Epithelial cell of proximal tubule (primary cell): ENCODE measurements at regions not wholly inside any gene's neighbourhood (a gene's known extent, or its start where the extent isn't known, plus 50 kb on each side); places are given as distances from the start of the nearest gene placed in this dataset.
"Not testable (repeated sequence)": the region's sequence is repeated elsewhere in the genome, so short reads cannot be mapped to it uniquely, and the experiment has no call there.

Experiments used
- DNase-seq: peaks from one replicate; pipeline ENCODE4 v3.0.0-alpha.2; 2011; ENCODE audit warnings: low read depth
- H3K4me3 ChIP-seq: 2 replicates; pipeline ENCODE4 v1.5.1; 2011; ENCODE audit warnings: low read depth, mild to moderate bottlenecking, low read length
- TF ChIP-seq, protein P1 (sequence below): conservative IDR thresholded peaks from 2 replicates; pipeline ENCODE4 v1.5.1; 2012; ENCODE audit warnings: low read depth, mild to moderate bottlenecking, low read length

DNA sequence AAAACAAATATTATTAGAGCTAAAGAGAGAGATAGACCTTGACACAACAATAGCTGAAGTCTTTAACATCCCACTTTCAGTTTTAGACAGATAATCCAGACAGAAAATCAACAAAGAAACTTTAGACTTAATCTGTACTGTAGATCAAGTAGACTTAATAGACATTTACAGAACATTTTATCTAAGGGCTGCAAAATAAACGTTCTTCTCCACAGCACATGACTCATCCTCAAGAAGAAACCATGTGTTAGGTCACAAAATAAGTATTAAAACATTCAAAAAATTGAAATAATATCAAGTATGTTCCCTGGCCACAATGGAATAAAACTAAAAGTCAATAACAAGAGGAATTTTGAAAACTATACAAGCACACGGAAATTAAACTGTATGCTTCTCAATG, 1510.3 kb upstream of the PCDH10 start:
- TF ChIP-seq, protein P1, sequence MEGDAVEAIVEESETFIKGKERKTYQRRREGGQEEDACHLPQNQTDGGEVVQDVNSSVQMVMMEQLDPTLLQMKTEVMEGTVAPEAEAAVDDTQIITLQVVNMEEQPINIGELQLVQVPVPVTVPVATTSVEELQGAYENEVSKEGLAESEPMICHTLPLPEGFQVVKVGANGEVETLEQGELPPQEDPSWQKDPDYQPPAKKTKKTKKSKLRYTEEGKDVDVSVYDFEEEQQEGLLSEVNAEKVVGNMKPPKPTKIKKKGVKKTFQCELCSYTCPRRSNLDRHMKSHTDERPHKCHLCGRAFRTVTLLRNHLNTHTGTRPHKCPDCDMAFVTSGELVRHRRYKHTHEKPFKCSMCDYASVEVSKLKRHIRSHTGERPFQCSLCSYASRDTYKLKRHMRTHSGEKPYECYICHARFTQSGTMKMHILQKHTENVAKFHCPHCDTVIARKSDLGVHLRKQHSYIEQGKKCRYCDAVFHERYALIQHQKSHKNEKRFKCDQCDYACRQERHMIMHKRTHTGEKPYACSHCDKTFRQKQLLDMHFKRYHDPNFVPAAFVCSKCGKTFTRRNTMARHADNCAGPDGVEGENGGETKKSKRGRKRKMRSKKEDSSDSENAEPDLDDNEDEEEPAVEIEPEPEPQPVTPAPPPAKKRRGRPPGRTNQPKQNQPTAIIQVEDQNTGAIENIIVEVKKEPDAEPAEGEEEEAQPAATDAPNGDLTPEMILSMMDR, result no peak
- no peak for DNase-seq
- H3K4me3 ChIP-seq, result no peak overlapping the region

DNA sequence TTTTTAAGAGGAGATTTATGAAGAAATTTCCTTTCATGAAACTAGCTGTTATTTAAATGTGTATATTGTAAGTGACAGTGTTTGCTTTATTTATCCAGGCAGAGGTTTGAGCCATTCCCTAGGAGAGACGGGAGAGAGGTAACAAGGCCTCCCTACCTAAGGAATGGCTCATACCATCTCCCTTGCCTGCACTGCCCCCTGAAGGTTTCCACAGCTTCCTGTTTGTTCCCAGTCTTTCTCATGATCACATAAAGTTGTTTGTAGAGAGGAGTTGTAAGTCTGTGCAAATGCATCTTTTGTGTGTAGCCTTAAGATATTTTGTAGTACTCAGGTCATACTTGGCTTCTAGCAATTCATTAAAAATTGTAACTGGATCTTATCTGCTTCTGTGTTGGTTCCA, 1504.5 kb upstream of the PCDH10 start:
- TF ChIP-seq, protein P1, result peak; percentile 91
- peak; percentile 16 for DNase-seq
- no peak overlapping the region for H3K4me3 ChIP-seq

DNA sequence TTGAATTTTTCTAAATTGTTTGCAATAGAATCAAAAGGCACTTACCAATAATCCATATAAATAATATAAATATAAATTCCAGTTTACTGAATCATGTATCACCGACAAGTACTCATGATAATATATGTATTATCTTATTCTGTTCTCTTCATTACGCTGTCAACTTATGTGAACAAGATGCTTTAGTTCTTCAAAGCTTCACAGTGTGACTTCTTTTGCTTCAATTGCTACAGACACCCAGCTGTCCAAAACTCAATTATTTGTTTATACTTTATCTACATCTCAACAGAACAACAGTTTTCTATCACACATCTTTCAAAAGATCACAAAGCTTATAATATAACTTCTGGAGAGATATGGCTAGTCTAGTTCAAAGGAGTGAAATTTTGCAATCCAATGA, 1499.9 kb upstream of the PCDH10 start:
- DNase-seq, result no peak
- H3K4me3 ChIP-seq, result no peak overlapping the region
- TF ChIP-seq, protein P1, result no peak

DNA sequence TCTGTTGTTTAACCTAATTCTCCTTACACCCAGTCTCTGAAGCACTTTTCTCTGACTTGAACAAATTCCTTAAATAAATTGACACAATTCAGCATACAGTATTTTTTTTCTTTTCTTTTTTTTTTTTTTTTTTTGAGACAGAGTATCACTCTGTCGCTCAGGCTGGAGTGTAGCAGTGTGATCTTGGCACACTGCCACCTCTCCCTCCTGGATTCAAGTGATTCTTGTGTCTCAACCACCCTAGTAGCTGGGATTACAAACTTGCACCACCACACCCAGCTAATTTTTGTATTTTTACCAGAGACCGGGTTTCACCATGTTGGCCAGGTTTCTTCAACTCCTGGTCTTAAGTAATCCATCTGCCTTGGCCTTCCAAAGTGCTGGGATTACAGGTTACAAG, 1498.1 kb upstream of the PCDH10 start:
- no peak for DNase-seq
- TF ChIP-seq, protein P1, result no peak

DNA sequence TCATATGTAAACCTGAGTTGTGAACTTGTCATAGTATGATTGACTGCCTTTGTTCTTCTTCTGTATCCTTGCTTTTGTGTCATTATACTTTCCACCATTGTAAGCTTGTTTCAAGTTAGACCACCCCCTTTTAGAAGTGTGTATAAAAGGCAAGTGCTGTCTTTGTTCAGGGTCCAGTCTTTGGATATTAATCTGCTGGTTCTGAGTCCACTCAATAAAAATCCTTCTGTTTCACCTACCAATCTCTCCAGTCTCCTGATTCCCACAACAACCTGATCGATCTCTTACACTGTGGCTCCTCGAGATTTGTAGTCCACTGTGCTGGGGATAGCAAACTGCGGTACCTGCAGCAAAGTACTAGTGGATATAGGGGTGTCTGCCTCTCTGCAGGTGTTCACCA, 1465.8 kb upstream of the PCDH10 start:
- H3K4me3 ChIP-seq, DNase-seq: not testable (repeated sequence)

More for the DNA sequence above, 1498.1 kb upstream of the PCDH10 start:
- no peak overlapping the region for H3K4me3 ChIP-seq

DNA sequence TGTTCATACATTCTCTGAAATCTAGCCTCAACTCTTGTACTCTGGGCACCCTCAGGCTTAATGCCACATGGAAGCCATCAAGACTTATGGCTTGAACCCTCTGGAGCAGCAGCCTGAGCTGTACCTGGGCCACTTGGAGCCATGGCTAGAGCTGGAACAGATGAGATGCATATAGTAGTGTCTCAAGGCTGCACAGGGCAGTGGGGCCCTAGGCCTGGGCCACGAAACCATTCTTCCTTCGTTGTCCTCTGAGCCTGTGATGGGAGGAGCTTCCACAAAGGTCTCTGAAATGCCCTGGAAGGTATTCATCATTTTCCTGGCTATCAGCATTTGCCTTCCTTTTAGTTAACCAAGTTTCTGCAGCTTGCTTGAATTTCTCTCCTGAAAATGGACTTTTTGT, 1427.2 kb upstream of the PCDH10 start:
- TF ChIP-seq, protein P1, result no peak
- no peak for DNase-seq
- H3K4me3 ChIP-seq, result no peak overlapping the region

DNA sequence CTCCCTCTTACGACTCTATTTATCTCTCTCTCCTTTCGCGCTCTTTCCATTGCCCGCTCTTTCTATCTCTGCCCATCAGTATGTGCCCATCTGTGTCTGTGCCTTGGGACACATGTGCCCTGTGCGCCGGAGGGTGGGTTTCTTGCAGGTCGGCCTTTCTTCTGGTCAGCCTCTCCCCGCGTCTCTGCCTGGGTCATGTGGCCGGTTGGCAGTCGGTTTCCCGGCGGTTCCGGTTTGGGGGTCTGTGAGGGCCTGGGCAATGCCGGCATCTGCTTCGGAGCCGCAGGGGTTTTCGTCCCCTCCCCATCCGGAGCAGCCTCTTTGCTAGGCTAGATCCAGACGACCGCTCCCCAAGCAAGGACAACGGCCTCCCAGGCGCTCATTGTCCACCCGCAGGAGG, 1426.0 kb upstream of the PCDH10 start:
- not testable (repeated sequence) for DNase-seq, H3K4me3 ChIP-seq

DNA sequence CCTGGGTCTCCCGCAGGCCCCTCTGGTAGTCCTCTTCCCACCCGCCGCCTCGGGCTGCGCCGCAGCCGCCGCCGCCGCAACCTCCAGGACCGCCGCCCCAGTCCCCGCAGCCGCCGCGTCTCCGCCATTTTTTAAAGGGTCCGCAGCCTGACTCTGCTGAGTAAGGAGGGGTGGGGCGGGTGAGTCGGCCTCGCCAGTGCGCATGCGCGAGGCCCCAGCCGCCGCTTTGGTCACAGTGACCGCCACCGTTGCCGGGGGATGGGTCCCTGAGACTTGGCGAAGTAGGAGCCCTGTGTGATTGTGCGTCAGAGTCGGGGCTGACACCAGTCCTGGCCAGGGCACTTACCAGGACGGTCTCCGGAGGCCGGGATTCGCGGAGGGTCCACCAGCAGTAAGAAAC, 1424.2 kb upstream of the PCDH10 start:
- DNase-seq, result not testable (repeated sequence)
- peak overlapping the region; percentile 30 for H3K4me3 ChIP-seq

DNA sequence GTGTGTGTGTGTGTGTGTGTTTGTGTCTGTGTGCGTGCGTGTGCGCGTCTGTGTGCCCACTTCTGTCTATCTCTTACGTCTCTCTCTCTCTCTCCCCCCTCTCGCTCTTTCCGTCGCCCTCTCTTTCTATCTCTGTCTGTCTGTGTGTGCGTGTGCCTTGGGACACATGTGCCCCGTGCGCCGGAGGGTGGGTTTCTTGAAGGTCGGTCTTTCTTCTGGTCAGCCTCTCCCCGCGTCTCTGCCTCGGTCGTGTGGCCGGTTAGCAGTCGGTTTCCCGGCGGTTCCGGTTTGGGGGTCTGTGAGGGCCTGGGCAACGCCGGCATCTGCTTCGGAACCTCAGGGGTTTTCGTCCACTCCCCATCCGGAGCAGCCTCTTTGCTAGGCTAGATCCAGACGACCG, 1423.6 kb upstream of the PCDH10 start:
- H3K4me3 ChIP-seq, DNase-seq: not testable (repeated sequence)

DNA sequence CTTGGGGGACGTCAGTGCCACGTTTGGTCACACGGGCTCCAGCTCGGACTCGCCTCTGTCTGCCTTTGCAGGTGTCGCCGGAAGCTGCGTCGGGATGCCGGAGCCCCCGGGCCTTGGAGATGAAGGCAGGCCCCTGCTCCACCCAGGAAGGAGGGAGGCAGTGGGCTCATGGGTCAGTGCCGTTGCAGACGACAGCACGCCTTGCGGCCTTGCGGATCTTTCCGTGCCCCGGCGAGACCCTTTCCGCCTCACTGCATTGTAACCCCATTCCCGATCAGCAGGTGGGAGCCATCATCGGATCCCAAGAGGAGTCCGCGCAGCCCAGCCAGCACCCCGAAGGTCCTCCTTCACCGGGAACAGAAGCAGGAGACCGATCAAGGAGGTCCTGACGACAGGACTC, 1422.2 kb upstream of the PCDH10 start:
- DNase-seq, H3K4me3 ChIP-seq: not testable (repeated sequence)

DNA sequence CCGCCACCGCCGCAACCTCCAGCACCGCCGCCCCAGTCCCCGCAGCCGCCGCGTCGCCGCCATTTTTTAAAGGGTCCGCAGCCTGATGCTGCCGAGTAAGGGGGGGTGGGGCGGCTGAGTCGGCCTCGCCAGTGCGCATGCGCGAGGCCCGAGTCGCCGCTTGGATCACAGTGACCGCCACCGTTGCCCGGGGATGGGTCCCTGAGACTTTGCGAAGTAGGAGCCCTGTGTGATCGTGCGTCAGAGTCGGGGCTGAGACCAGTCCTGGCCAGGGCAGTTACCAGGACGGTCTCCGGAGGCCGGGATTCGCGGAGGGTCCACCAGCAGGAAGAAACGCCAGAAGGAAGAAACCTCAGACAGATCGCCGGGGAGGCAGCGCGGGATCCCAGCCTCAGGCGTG, 1421.7 kb upstream of the PCDH10 start:
- not testable (repeated sequence) for H3K4me3 ChIP-seq, DNase-seq

DNA sequence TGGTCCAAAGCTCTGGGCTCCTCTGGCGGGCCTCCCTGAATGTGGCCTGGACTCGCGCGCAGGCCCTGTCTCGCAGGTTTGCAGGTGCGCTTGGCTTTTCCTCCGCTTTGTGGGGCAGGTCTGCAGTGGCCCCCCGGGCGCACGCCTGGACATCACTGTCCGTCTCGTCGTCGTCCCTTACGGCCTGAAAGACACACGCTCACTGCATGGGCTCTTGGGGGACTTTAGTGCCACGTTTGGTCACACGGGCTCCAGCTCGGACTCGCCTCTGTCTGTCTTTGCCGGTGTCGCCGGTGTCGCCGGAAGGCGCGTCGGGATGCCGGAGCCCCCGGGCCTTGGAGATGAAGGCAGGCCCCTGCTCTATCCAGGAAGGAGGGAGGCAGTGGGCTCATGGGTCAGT, 1419.9 kb upstream of the PCDH10 start:
- DNase-seq, H3K4me3 ChIP-seq: not testable (repeated sequence)

DNA sequence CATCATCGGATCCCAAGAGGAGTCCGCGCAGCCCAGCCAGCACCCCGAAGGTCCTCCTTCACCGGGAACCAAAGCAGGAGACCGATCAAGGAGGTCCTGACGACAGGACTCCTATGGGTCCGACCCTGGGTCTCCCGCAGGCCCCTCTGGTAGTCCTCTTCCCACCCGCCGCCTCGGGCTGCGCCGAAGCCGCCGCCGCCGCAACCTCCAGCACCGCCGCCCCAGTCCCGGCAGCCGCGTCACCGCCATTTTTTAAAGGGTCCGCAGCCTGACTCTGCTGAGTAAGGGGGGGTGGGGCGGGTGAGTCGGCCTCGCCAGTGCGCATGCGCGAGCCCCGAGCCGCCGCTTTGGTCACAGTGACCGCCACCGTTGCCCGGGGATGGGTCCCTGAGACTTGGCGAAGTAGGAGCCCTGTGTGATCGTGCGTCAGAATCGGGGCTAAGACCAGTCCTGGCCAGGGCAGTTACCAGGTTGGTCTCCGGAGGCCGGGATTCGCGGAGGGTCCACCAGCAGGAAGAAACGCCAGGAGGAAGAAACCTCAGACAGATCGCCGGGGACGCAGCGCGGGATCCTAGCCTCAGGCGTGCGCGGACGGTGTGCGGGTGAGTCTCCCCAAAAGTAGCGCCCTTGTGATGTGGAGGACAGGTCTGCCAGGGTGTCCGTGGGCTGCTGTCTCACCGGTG, 1419.2 kb upstream of the PCDH10 start:
- not testable (repeated sequence) for H3K4me3 ChIP-seq

DNA sequence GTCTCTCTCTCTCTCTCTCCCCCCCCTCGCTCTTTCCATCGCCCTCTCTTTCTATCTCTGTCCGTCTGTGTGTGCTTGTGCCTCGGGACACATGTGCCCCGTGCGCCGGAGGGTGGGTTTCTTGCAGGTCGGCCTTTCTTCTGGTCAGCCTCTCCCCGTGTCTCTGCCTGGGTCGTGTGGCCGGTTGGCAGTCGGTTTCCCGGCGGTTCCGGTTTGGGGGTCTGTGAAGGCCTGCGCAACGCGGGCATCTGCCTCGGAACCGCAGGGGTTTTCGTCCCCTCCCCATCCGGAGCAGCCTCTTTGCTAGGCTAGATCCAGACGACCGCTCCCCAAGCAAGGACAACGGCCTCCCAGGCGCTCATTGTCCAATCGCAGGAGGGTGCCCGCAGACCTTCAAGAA, 1418.5 kb upstream of the PCDH10 start:
- DNase-seq, H3K4me3 ChIP-seq: not testable (repeated sequence)

More for the DNA sequence above, 1419.2 kb upstream of the PCDH10 start:
- not testable (repeated sequence) for DNase-seq
